WTC11 (cell line): ENCODE measurements at regions not wholly inside any gene's neighbourhood (a gene's known extent, or its start where the extent isn't known, plus 50 kb on each side); places are given as distances from the start of the nearest gene placed in this dataset.

Experiments used
- ATAC-seq: fragments of 200-7000 bp; cut with Tn5 transposase; 2 replicates; pipeline ENCODE4 v1.10.0; 2021; ENCODE audit warnings: mild to moderate bottlenecking, moderate library complexity
- CTCF ChIA-PET: fragments of 300-600 bp; sonication (Branson Sonifier 250); formaldehyde crosslinking; loops from one replicate; lab custom pipeline; 2021; ENCODE audit warnings: antibody characterized with exemption; lab: Charles Lee
- POLR2A ChIA-PET: fragments of 350-600 bp; sonication (Branson Sonifier 250); formaldehyde crosslinking; loops from one replicate; lab custom pipeline; 2021; ENCODE audit warnings: antibody characterized with exemption; lab: Charles Lee
- DNase-seq: peaks from one replicate; pipeline ENCODE4 v3.0.0; 2021; ENCODE audit warnings: low spot score
- H3K27ac Mint-ChIP-seq: 2 replicates; pipeline ENCODE4 v1.8.0; 2021; ENCODE audit warnings: mixed read lengths
- H3K27me3 Mint-ChIP-seq: 2 replicates; pipeline ENCODE4 v1.8.0; 2021; ENCODE audit warnings: low read depth, mild to moderate bottlenecking, moderate library complexity, mixed read lengths
- H3K36me3 Mint-ChIP-seq: 2 replicates; pipeline ENCODE4 v1.8.0; 2021; ENCODE audit warnings: mixed read lengths
- H3K4me1 Mint-ChIP-seq: 2 replicates; pipeline ENCODE4 v1.8.0; 2022; ENCODE audit warnings: mixed read lengths
- H3K4me3 Mint-ChIP-seq: 2 replicates; pipeline ENCODE4 v1.8.0; 2021; ENCODE audit warnings: mild to moderate bottlenecking, moderate library complexity, mixed read lengths
- H3K9me3 Mint-ChIP-seq: 2 replicates; pipeline ENCODE4 v1.8.0; 2021; ENCODE audit warnings: mixed read lengths
- ATF1 ChIP-seq: sonication (generic); formaldehyde crosslinking; IDR thresholded peaks from 2 replicates; pipeline ENCODE4 v1.8.1; 2023; ENCODE audit warnings: mild to moderate bottlenecking, moderate library complexity, missing genetic modification reagents
- CDX4 ChIP-seq: fragments of 250-450 bp; sonication (Bioruptor Pico); IDR thresholded peaks from 2 replicates; pipeline ENCODE4 v1.9.0; 2021; ENCODE audit warnings: moderate library complexity, mild to moderate bottlenecking, inconsistent platforms, borderline replicate concordance
- CREB1 ChIP-seq: sonication (generic); formaldehyde crosslinking; IDR thresholded peaks from 2 replicates; pipeline ENCODE4 v1.8.0; 2023; ENCODE audit warnings: mild to moderate bottlenecking, missing genetic modification reagents
- CTCF ChIP-seq: fragments of 200-600 bp; IDR thresholded peaks from 2 replicates; pipeline ENCODE4 v1.8.0; 2022; ENCODE audit warnings: antibody characterized with exemption
- E2F4 ChIP-seq: sonication (generic); formaldehyde crosslinking; IDR thresholded peaks from 2 replicates; pipeline ENCODE4 v1.8.1; 2022; ENCODE audit warnings: low read depth, mild to moderate bottlenecking, moderate library complexity, missing genetic modification reagents, borderline replicate concordance
- EMX1 ChIP-seq: fragments of 250-450 bp; sonication (Bioruptor Pico); IDR thresholded peaks from 2 replicates; pipeline ENCODE4 v1.8.0; 2021; ENCODE audit warnings: mild to moderate bottlenecking
- FOXJ3 ChIP-seq: sonication (generic); formaldehyde crosslinking; IDR thresholded peaks from 2 replicates; pipeline ENCODE4 v1.9.0; 2021; ENCODE audit warnings: missing genetic modification reagents, mild to moderate bottlenecking, borderline replicate concordance
- GRHL2 ChIP-seq: fragments of 250-450 bp; sonication (Bioruptor Pico); IDR thresholded peaks from 2 replicates; pipeline ENCODE4 v1.8.0; 2022; ENCODE audit warnings: mild to moderate bottlenecking, moderate library complexity; ENCODE audit not compliant: insufficient replicate concordance, severe bottlenecking
- JAZF1 ChIP-seq: fragments of 250-450 bp; sonication (Bioruptor Pico); IDR thresholded peaks from 2 replicates; pipeline ENCODE4 v1.9.0; 2021; ENCODE audit warnings: moderate library complexity, mild to moderate bottlenecking, inconsistent platforms
- NFYB ChIP-seq: sonication (generic); formaldehyde crosslinking; conservative IDR thresholded peaks from 2 replicates; pipeline ENCODE4 v1.8.0; 2022; ENCODE audit warnings: low read depth, missing genetic modification reagents
- NR1H2 ChIP-seq: sonication (generic); formaldehyde crosslinking; IDR thresholded peaks from 2 replicates; pipeline ENCODE4 v1.9.0; 2021; ENCODE audit warnings: mild to moderate bottlenecking, moderate library complexity, missing genetic modification reagents
- PRDM15 ChIP-seq: sonication (generic); formaldehyde crosslinking; IDR thresholded peaks from 2 replicates; pipeline ENCODE4 v1.8.0; 2022; ENCODE audit warnings: missing genetic modification reagents
- RORB ChIP-seq: fragments of 250-450 bp; sonication (Bioruptor Pico); IDR thresholded peaks from 2 replicates; pipeline ENCODE4 v1.9.0; 2021; ENCODE audit warnings: mild to moderate bottlenecking
- SMAD3 ChIP-seq: sonication (generic); formaldehyde crosslinking; IDR thresholded peaks from 2 replicates; pipeline ENCODE4 v1.8.0; 2022; ENCODE audit warnings: missing genetic modification reagents, mild to moderate bottlenecking, borderline replicate concordance
- TEAD4 ChIP-seq: sonication (generic); formaldehyde crosslinking; IDR thresholded peaks from 2 replicates; pipeline ENCODE4 v1.8.0; 2022; ENCODE audit warnings: mild to moderate bottlenecking, missing genetic modification reagents
- TP53 ChIP-seq: sonication (generic); formaldehyde crosslinking; IDR thresholded peaks from 2 replicates; pipeline ENCODE4 v1.8.1; 2023; ENCODE audit warnings: mild to moderate bottlenecking, missing genetic modification reagents
- ZNF121 ChIP-seq: sonication (generic); formaldehyde crosslinking; IDR thresholded peaks from 2 replicates; pipeline ENCODE4 v1.8.0; 2023; ENCODE audit warnings: missing genetic modification reagents
- ZNF396 ChIP-seq: fragments of 250-450 bp; sonication (Bioruptor Pico); IDR thresholded peaks from 2 replicates; pipeline ENCODE4 v1.8.0; 2021; ENCODE audit warnings: mild to moderate bottlenecking, moderate library complexity, borderline replicate concordance
- ZNF416 ChIP-seq: fragments of 250-450 bp; sonication (Bioruptor Pico); IDR thresholded peaks from 2 replicates; pipeline ENCODE4 v1.9.0; 2021; ENCODE audit warnings: mild to moderate bottlenecking, inconsistent platforms
- ZNF512 ChIP-seq: sonication (generic); formaldehyde crosslinking; IDR thresholded peaks from 2 replicates; pipeline ENCODE4 v1.8.1; 2022; ENCODE audit warnings: missing genetic modification reagents, borderline replicate concordance
- ZNF532 ChIP-seq: fragments of 250-450 bp; sonication (Bioruptor Pico); IDR thresholded peaks from 2 replicates; pipeline ENCODE4 v1.9.0; 2021; ENCODE audit warnings: mild to moderate bottlenecking, borderline replicate concordance

- Mint-ChIP-seq H3K4me1 (no peaks in the 10 kb centered on the region), H3K4me3 (no peak overlapping the region), H3K9me3 (no peaks in the 10 kb centered on the region), H3K27me3 (no peaks in the 10 kb centered on the region), H3K36me3 (no peaks in the 10 kb centered on the region), H3K27ac (no peak overlapping the region)
- no peak for ATAC-seq
- no peak for TF ChIP-seq PRDM15 (CRISPR knock-in tag)
- no peak for TF ChIP-seq SMAD3 (CRISPR knock-in tag)
- no peak for TF ChIP-seq CREB1 (CRISPR knock-in tag)
- TF ChIP-seq ATF1 (CRISPR knock-in tag), result no peak
- no peak for TF ChIP-seq ZNF121
- no peak for TF ChIP-seq FOXJ3 (CRISPR knock-in tag)
- no peak for TF ChIP-seq NR1H2 (CRISPR knock-in tag)
- POLR2A ChIA-PET, result no interaction called here
- CTCF ChIA-PET, result no interaction called here
- DNase-seq, result no peak
Measured at GRCh38 chr3:130250982-130251381, 94.5 kb upstream of the COL6A5 start.

GRCh38 chr3:130255442-130255841 lies 90.0 kb upstream of the COL6A5 start:
- no peak for ATAC-seq
- TF ChIP-seq TP53 (CRISPR knock-in tag) (no peak), RORB (no peak), GRHL2 (CRISPR knock-in tag) (no peak), EMX1 (CRISPR knock-in tag) (no peak), ZNF532 (CRISPR knock-in tag) (no peak), CDX4 (CRISPR knock-in tag) (no peak), TEAD4 (CRISPR knock-in tag) (no peak), NFYB (CRISPR knock-in tag) (no peak), ZNF416 (CRISPR knock-in tag) (no peak), CTCF (no peak), ZNF396 (CRISPR knock-in tag) (no peak), JAZF1 (CRISPR knock-in tag) (no peak), ZNF512 (CRISPR knock-in tag) (no peak), E2F4 (CRISPR knock-in tag) (no peak)
- Mint-ChIP-seq H3K27me3 (peaks cover 2% of the 10 kb centered on the region; the same call in 1 of the 2 replicates), H3K4me3 (no peak overlapping the region), H3K4me1 (no peaks in the 10 kb centered on the region), H3K27ac (no peak overlapping the region), H3K36me3 (no peaks in the 10 kb centered on the region), H3K9me3 (no peaks in the 10 kb centered on the region)
- ChIA-PET CTCF (no interaction called here), POLR2A (no interaction called here)
- DNase-seq, result no peak
